ENCODE measurements at regions not wholly inside any gene's neighbourhood (a gene's known extent, or its start where the extent isn't known, plus 50 kb on each side); places are given as distances from the start of the nearest gene placed in this dataset.

GRCh38 chr13:109275139-109275745 lies 511.1 kb downstream of the IRS2 start:
- TF ChIP-seq CTCF (IDR thresholded peaks at IDR 0.05; ENCODE audit: low read depth, low read length), result no peak
- no peak for DNase-seq
- Histone ChIP-seq H3K27me3 (ENCODE audit: insufficient read depth, low read depth, severe bottlenecking) (no peaks in the 10 kb centered on the region), H3K9me3 (ENCODE audit: severe bottlenecking) (no peaks in the 10 kb centered on the region), H3K27ac (no peak overlapping the region), H3K36me3 (no peaks in the 10 kb centered on the region), H3K4me3 (ENCODE audit: low read depth, low read length) (no peak overlapping the region)

GRCh38 chr13:109274188-109274821 lies 512.1 kb downstream of the IRS2 start:
- Histone ChIP-seq H3K27ac (no peak overlapping the region), H3K27me3 (ENCODE audit: insufficient read depth, low read depth, severe bottlenecking) (no peaks in the 10 kb centered on the region), H3K36me3 (no peaks in the 10 kb centered on the region), H3K4me3 (ENCODE audit: low read depth, low read length) (no peak overlapping the region), H3K9me3 (ENCODE audit: severe bottlenecking) (no peaks in the 10 kb centered on the region)
- no peak for DNase-seq
- TF ChIP-seq CTCF (IDR thresholded peaks at IDR 0.05; ENCODE audit: low read depth, low read length), result no peak

GRCh38 chr13:109273326-109273751 lies 513.0 kb downstream of the IRS2 start:
- no peak for DNase-seq
- no peaks in the 10 kb centered on the region for H3K27me3 ChIP-seq (ENCODE audit: insufficient read depth, low read depth, severe bottlenecking)
- H3K36me3 ChIP-seq, result no peaks in the 10 kb centered on the region
- no peaks in the 10 kb centered on the region for H3K9me3 ChIP-seq (ENCODE audit: severe bottlenecking)
- H3K4me3 ChIP-seq (ENCODE audit: low read depth, low read length), result no peak overlapping the region
- no peak for TF ChIP-seq CTCF (IDR thresholded peaks at IDR 0.05; ENCODE audit: low read depth, low read length)
- H3K27ac ChIP-seq, result no peak overlapping the region

- Histone ChIP-seq H3K27ac (no peak overlapping the region), H3K9me3 (ENCODE audit: severe bottlenecking) (no peaks in the 10 kb centered on the region), H3K27me3 (ENCODE audit: insufficient read depth, low read depth, severe bottlenecking) (no peaks in the 10 kb centered on the region), H3K36me3 (no peaks in the 10 kb centered on the region), H3K4me3 (ENCODE audit: low read depth, low read length) (no peak overlapping the region)
- no peak for DNase-seq
- TF ChIP-seq CTCF (IDR thresholded peaks at IDR 0.05; ENCODE audit: low read depth, low read length), result no peak
These were observed 513.6 kb downstream of the IRS2 start for GRCh38 chr13:109272595-109273325.

- no peak for DNase-seq
- no peak overlapping the region for H3K27ac ChIP-seq
- TF ChIP-seq CTCF (IDR thresholded peaks at IDR 0.05; ENCODE audit: low read depth, low read length), result no peak
These were observed 514.5 kb downstream of the IRS2 start for GRCh38 chr13:109271555-109272541.

More at GRCh38 chr13:109271555-109272541, 514.5 kb downstream of the IRS2 start:
- no peaks in the 10 kb centered on the region for H3K27me3 ChIP-seq (ENCODE audit: insufficient read depth, low read depth, severe bottlenecking)
- no peaks in the 10 kb centered on the region for H3K36me3 ChIP-seq
- no peak overlapping the region for H3K4me3 ChIP-seq (ENCODE audit: low read depth, low read length)
- no peaks in the 10 kb centered on the region for H3K9me3 ChIP-seq (ENCODE audit: severe bottlenecking)
